HL-60 (cell line): ENCODE measurements at regions not wholly inside any gene's neighbourhood (a gene's known extent, or its start where the extent isn't known, plus 50 kb on each side); places are given as distances from the start of the nearest gene placed in this dataset.

Experiments used
- DNase-seq, 2 experiments: peaks; one replicate each; pipeline ENCODE4 v3.0.0-alpha.2; 2010 to 2020; ENCODE audit warnings: low read depth in 1 of 2, low spot score in 1 of 2
- H3K27ac ChIP-seq: fragments of 250-450 bp; sonication (Bioruptor Pico); replicated peaks from 2 replicates; pipeline ENCODE4 v1.5.1; 2020; ENCODE audit warnings: mild to moderate bottlenecking, moderate library complexity
- H3K27me3 ChIP-seq: fragments of 250-450 bp; sonication (Bioruptor Pico); 2 replicates; pipeline ENCODE4 v1.5.1; 2021; ENCODE audit warnings: mild to moderate bottlenecking, moderate library complexity; ENCODE audit not compliant: insufficient read depth, poor library complexity, severe bottlenecking
- H3K4me3 ChIP-seq: replicated peaks from 2 replicates; pipeline ENCODE4 v1.5.1; 2011; ENCODE audit warnings: mild to moderate bottlenecking, control low read depth, low read length; ENCODE audit not compliant: insufficient read depth
- GABPA ChIP-seq: IDR thresholded peaks from 2 replicates; pipeline ENCODE4 v1.6.1; 2012; ENCODE audit warnings: low read depth
- POLR2AphosphoS5 ChIP-seq: IDR thresholded peaks from 2 replicates; pipeline ENCODE4 v1.6.1; 2012; ENCODE audit warnings: low read depth
- SPI1 ChIP-seq: IDR thresholded peaks from 2 replicates; pipeline ENCODE4 v1.6.1; 2012; ENCODE audit warnings: low read depth, mild to moderate bottlenecking, borderline replicate concordance
- TF ChIP-seq, protein P1 (sequence below): IDR thresholded peaks from 2 replicates; pipeline ENCODE4 v1.6.1; 2012; ENCODE audit warnings: low read depth; ENCODE audit not compliant: insufficient replicate concordance
- TF ChIP-seq, protein P2 (sequence below): IDR thresholded peaks from one replicate; pipeline ENCODE4 v1.5.1; 2011; ENCODE audit warnings: low read length, control low read depth, inconsistent platforms; ENCODE audit not compliant: insufficient read depth

DNA sequence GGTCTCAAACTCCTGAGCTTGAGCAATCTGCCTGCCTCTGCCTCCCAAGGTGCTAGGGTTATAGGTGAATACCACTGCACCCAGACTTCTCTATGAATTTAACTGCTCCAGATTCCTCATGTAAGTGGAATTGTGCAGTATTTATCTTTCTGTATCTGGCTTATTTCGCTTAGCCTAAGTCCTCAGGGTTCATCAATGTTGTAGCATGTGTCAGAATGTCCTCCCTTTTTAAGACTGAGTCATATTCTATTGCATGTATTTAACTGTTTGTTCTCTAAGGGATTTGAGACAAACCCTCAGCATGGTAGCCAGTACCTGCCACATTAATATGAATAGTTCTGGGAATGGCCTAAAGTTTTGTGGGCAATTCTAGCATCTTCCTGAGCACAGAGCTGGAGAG lies 53.9 kb upstream of the TUT7 start:
- TF ChIP-seq POLR2AphosphoS5: no peak
- no peak for TF ChIP-seq SPI1
- TF ChIP-seq, protein P1, sequence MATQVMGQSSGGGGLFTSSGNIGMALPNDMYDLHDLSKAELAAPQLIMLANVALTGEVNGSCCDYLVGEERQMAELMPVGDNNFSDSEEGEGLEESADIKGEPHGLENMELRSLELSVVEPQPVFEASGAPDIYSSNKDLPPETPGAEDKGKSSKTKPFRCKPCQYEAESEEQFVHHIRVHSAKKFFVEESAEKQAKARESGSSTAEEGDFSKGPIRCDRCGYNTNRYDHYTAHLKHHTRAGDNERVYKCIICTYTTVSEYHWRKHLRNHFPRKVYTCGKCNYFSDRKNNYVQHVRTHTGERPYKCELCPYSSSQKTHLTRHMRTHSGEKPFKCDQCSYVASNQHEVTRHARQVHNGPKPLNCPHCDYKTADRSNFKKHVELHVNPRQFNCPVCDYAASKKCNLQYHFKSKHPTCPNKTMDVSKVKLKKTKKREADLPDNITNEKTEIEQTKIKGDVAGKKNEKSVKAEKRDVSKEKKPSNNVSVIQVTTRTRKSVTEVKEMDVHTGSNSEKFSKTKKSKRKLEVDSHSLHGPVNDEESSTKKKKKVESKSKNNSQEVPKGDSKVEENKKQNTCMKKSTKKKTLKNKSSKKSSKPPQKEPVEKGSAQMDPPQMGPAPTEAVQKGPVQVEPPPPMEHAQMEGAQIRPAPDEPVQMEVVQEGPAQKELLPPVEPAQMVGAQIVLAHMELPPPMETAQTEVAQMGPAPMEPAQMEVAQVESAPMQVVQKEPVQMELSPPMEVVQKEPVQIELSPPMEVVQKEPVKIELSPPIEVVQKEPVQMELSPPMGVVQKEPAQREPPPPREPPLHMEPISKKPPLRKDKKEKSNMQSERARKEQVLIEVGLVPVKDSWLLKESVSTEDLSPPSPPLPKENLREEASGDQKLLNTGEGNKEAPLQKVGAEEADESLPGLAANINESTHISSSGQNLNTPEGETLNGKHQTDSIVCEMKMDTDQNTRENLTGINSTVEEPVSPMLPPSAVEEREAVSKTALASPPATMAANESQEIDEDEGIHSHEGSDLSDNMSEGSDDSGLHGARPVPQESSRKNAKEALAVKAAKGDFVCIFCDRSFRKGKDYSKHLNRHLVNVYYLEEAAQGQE: no peak
- TF ChIP-seq, protein P2, sequence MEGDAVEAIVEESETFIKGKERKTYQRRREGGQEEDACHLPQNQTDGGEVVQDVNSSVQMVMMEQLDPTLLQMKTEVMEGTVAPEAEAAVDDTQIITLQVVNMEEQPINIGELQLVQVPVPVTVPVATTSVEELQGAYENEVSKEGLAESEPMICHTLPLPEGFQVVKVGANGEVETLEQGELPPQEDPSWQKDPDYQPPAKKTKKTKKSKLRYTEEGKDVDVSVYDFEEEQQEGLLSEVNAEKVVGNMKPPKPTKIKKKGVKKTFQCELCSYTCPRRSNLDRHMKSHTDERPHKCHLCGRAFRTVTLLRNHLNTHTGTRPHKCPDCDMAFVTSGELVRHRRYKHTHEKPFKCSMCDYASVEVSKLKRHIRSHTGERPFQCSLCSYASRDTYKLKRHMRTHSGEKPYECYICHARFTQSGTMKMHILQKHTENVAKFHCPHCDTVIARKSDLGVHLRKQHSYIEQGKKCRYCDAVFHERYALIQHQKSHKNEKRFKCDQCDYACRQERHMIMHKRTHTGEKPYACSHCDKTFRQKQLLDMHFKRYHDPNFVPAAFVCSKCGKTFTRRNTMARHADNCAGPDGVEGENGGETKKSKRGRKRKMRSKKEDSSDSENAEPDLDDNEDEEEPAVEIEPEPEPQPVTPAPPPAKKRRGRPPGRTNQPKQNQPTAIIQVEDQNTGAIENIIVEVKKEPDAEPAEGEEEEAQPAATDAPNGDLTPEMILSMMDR: no peak
- TF ChIP-seq GABPA: no peak
- no peak overlapping the region for H3K4me3 ChIP-seq
- no peak overlapping the region for H3K27ac ChIP-seq
- H3K27me3 ChIP-seq: peaks cover 5% of the 10 kb centered on the region
- DNase-seq: no peak

DNA sequence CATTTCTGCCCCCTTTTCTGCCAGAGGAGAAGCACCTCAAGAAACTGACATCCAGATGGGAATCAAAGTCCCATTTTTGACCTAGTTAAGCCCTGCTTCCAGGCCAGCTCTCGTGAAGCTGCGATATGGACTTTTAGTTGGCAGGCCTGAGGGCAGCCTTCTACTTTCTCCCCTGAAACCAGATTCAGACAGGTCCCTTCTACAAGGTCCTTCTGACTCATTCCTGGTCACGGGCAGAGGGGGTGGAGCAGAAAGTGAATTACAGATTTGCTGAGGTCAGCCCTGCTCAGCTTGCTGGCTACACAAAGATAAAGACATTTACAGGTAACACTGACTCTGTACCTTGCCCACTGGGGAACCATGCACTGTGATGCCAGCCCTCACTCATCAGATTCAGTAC lies 52.8 kb upstream of the TUT7 start:
- peaks cover 5% of the 10 kb centered on the region for H3K27me3 ChIP-seq

DNA sequence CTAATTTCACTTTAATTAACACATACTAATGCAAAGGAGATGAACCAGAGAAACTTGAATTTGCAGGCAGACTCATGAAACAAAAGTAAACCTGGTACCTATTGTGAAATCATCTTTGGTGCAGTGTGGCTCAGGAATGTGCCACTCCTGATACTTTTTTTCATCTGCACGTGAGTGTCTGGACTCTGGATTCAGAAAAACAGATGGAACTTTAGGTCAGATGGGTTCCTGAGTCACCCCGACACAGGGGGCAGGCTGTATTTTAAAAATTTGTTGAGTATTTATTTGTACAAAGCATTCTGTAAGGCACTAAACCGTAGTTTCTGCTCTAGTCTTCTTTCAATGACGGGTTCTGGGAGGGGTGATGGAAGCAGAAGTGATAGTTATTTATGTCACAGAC lies 52.2 kb upstream of the TUT7 start:
- Histone ChIP-seq H3K27me3 (peaks cover 5% of the 10 kb centered on the region), H3K27ac (no peak overlapping the region), H3K4me3 (no peak overlapping the region)
- TF ChIP-seq, protein P1: no peak
- TF ChIP-seq POLR2AphosphoS5 (no peak), GABPA (no peak), SPI1 (no peak)
- TF ChIP-seq, protein P2: no peak
- DNase-seq: no peak

More for the DNA sequence above, 52.8 kb upstream of the TUT7 start:
- Histone ChIP-seq H3K4me3 (no peak overlapping the region), H3K27ac (no peak overlapping the region)
- no peak for DNase-seq
- TF ChIP-seq, protein P2: no peak
- TF ChIP-seq, protein P1: no peak
- TF ChIP-seq GABPA (no peak), SPI1 (no peak), POLR2AphosphoS5 (no peak)
